ENCODE measurements at regions not wholly inside any gene's neighbourhood (a gene's known extent, or its start where the extent isn't known, plus 50 kb on each side); places are given as distances from the start of the nearest gene placed in this dataset.

DNA sequence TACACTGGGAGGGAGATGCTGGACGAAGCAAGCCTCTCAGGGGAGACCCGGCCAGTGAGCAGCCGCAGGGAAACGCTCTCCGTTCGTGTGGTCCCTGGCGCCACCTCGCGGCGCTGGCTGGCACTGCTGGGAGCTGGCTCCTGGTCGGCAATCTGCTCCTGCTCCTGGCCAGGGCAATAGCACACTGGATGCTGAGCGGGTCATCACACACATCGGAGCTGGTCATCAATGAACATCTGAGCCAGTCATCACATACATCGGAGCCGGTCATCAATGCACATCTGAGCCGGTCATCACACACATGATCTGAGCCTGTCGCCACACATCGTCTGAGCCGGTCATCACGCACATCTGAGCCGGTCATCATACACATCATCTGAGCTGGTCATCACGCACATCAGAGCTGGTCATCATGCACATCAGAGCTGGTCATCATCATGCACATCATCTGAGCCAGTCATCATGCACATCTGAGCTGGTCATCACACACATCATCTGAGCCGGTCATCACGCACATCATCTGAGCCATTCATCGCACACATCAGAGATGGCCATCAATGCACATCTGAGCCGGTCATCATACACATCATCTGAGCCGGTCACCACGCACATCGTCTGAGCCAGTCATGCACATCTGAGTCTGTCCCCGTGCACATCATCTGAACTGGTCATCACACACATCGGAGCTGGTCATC lies 217.3 kb downstream of the RBFOX3 start:
- BruUV-seq (replicated peaks): no TSS peak
- ChIA-PET POLR2A (no interaction called here), CTCF (ENCODE audit: low intra/inter-chr PET ratio, low total read pairs) (interaction anchor here (0.7 to 3.5 kb wide), 7 partner anchors 205 to 400 kb away, joined by 3 to 36 read pairs (median 5); no protein-coding TSS in a partner anchor)
- peak; percentile 82 for ATAC-seq
- H4K20me1 ChIP-seq (ENCODE audit: insufficient read depth, low read length): peaks cover 4% of the 10 kb centered on the region; the same call in 1 of the 2 replicates
- in situ Hi-C loops (cut with HindIII; ENCODE audit: extremely low pct_ligation_motif_present, low pct_unique_long_range_greater_than_20kb) (no loop called here), intact Hi-C loops (cut with micrococcal nuclease; ENCODE audit: unreplicated experiment) (loop anchor here (1.0 kb wide), 1 partner anchor 306 kb away; no protein-coding TSS in a partner anchor)
- WGBS (ENCODE audit: low lambda C conversion rate): 35% methylated on average over 22 of the region's 31 CpGs
- no peaks in the 10 kb centered on the region for H3K36me3 ChIP-seq (replicated peaks in 1 of 2; ENCODE audit: control insufficient read depth in 1 of 2, insufficient read depth in 2 of 2, low read length in 2 of 2)
- H2AFZ ChIP-seq (ENCODE audit: low read length): no peak overlapping the region
- DNase-seq (ENCODE audit: low spot score): peak; percentile 50
- H3K4me2 ChIP-seq (ENCODE audit: low read depth, low read length): no peak overlapping the region
- no peaks in the 10 kb centered on the region for H3K9me3 ChIP-seq (ENCODE audit: low read length)
- H3K9ac ChIP-seq (ENCODE audit: insufficient read depth, low read depth, low read length): no peak overlapping the region
- H3K4me1 ChIP-seq (ENCODE audit: insufficient read depth, low read length): no peaks in the 10 kb centered on the region
- no peaks in the 10 kb centered on the region for H3K79me2 ChIP-seq (ENCODE audit: insufficient read depth, low read length)
- H3K4me3 ChIP-seq (replicated peaks in 1 of 3; ENCODE audit: insufficient read depth in 1 of 3, low read depth in 2 of 3, low read length in 3 of 3): no peak overlapping the region
- FAIRE-seq: peak; percentile 90
- no peak overlapping the region for H3K27ac ChIP-seq (ENCODE audit: extremely low read length, insufficient read depth, low read length)
- peaks cover 23 to 92% of the 10 kb centered on the region in 2 experiments for H3K27me3 ChIP-seq (ENCODE audit: control insufficient read depth in 1 of 2, insufficient read depth in 2 of 2, low read length in 2 of 2)
- TF ChIP-seq GATAD1 (CRISPR knock-in tag; IDR thresholded peaks at IDR 0.05): peak; percentile 34; the same call in 1 of the 2 replicates
- TF ChIP-seq ZFY (CRISPR knock-in tag; IDR thresholded peaks at IDR 0.05): no peak
- peak; percentile 57; the same call in 1 of the 2 replicates for TF ChIP-seq ZNF788 (CRISPR knock-in tag; IDR thresholded peaks at IDR 0.05; ENCODE audit: borderline replicate concordance)
- TF ChIP-seq, protein P1, sequence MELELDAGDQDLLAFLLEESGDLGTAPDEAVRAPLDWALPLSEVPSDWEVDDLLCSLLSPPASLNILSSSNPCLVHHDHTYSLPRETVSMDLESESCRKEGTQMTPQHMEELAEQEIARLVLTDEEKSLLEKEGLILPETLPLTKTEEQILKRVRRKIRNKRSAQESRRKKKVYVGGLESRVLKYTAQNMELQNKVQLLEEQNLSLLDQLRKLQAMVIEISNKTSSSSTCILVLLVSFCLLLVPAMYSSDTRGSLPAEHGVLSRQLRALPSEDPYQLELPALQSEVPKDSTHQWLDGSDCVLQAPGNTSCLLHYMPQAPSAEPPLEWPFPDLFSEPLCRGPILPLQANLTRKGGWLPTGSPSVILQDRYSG (CRISPR knock-in tag; IDR thresholded peaks at IDR 0.05): no peak
- TF ChIP-seq BORCS8-MEF2B (CRISPR knock-in tag; IDR thresholded peaks at IDR 0.05): no peak
- TF ChIP-seq CREB1 (IDR thresholded peaks at IDR 0.05): peak; percentile 88
- no peak for TF ChIP-seq CREB1 (CRISPR knock-in tag; IDR thresholded peaks at IDR 0.05)
- TF ChIP-seq, protein P2, sequence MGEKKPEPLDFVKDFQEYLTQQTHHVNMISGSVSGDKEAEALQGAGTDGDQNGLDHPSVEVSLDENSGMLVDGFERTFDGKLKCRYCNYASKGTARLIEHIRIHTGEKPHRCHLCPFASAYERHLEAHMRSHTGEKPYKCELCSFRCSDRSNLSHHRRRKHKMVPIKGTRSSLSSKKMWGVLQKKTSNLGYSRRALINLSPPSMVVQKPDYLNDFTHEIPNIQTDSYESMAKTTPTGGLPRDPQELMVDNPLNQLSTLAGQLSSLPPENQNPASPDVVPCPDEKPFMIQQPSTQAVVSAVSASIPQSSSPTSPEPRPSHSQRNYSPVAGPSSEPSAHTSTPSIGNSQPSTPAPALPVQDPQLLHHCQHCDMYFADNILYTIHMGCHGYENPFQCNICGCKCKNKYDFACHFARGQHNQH (CRISPR knock-in tag; IDR thresholded peaks at IDR 0.05): peak; percentile 40; the same call in 1 of the 2 replicates
- TF ChIP-seq U2AF2 (IDR thresholded peaks at IDR 0.05; ENCODE audit: low read depth, low read length): no peak
- 0 out of 3 replicates have a peak, but pooled peaks have one; percentile 23 for TF ChIP-seq MXI1 (IDR thresholded peaks at IDR 0.05; ENCODE audit: borderline replicate concordance, low read depth, low read length)
- TF ChIP-seq ZNF468 (CRISPR knock-in tag; IDR thresholded peaks at IDR 0.05): no peak
- 0 out of 2 replicates have a peak, but pooled peaks have one; percentile 53 for TF ChIP-seq MZF1 (CRISPR knock-in tag; IDR thresholded peaks at IDR 0.05; ENCODE audit: borderline replicate concordance)
- TF ChIP-seq ERF (CRISPR knock-in tag; IDR thresholded peaks at IDR 0.05): no peak
- peak; percentile 37; the same call in 1 of the 2 replicates for TF ChIP-seq SMC3 (IDR thresholded peaks at IDR 0.05; ENCODE audit: low read length)
- TF ChIP-seq BRD4 (CRISPR knock-in tag; IDR thresholded peaks at IDR 0.05): no peak
- TF ChIP-seq, protein P3, sequence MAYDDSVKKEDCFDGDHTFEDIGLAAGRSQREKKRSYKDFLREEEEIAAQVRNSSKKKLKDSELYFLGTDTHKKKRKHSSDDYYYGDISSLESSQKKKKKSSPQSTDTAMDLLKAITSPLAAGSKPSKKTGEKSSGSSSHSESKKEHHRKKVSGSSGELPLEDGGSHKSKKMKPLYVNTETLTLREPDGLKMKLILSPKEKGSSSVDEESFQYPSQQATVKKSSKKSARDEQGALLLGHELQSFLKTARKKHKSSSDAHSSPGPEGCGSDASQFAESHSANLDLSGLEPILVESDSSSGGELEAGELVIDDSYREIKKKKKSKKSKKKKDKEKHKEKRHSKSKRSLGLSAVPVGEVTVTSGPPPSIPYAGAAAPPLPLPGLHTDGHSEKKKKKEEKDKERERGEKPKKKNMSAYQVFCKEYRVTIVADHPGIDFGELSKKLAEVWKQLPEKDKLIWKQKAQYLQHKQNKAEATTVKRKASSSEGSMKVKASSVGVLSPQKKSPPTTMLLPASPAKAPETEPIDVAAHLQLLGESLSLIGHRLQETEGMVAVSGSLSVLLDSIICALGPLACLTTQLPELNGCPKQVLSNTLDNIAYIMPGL (CRISPR knock-in tag; IDR thresholded peaks at IDR 0.05; ENCODE audit: borderline replicate concordance in 1 of 2, low read depth in 1 of 2): peak in 1 of 2 experiments; percentile 54; a peak in 1 of 4 replicates
- no peak for TF ChIP-seq ZNF546 (CRISPR knock-in tag; conservative IDR thresholded peaks at IDR 0.05)
- 0 out of 2 replicates have a peak, but pooled peaks have one; percentile 29 for TF ChIP-seq SKIL (CRISPR knock-in tag; IDR thresholded peaks at IDR 0.05; ENCODE audit: borderline replicate concordance)
- peak; percentile 29; the same call in 1 of the 2 replicates for TF ChIP-seq PITX1 (CRISPR knock-in tag; IDR thresholded peaks at IDR 0.05)

Data from HepG2 (cell line).